Pancreas (tissue), 10 donors: ENCODE measurements at regions not wholly inside any gene's neighbourhood (a gene's known extent, or its start where the extent isn't known, plus 50 kb on each side); places are given as distances from the start of the nearest gene placed in this dataset.

Experiments used
- ATAC-seq, 4 donors: fragments of 200-7000 bp; cut with Tn5 transposase; one replicate each; pipeline versions ENCODE4 v1.8.0 to v1.9.1; 2020; ENCODE audit warnings: mild to moderate bottlenecking in 4 of 4, moderate library complexity in 4 of 4
- DNase-seq, 6 donors: peaks; one replicate each; pipeline ENCODE4 v3.0.0-alpha.2; 2020
- FAIRE-seq: peaks from 2 replicates; lab custom pipeline; 2012; peaks lifted over from hg19 to GRCh38; lab: Jason Lieb, UNC
- H3K27ac ChIP-seq, 4 donors: fragments of 200-600 bp; sonication (generic); 1 replicate in 3 of 4; 2 replicates in 1 of 4; pipeline versions ENCODE4 v1.5.0 to v1.8.0; 2020
- H3K27me3 ChIP-seq, 4 donors: fragments of 200-600 bp; one replicate each; pipeline ENCODE4 v1.8.0; 2021
- H3K36me3 ChIP-seq, 3 donors: fragments of 200-600 bp; sonication (generic) in 1 of 3; one replicate each; pipeline versions ENCODE4 v1.5.0 to v1.8.0; 2020 to 2021
- H3K4me1 ChIP-seq, 3 donors: fragments of 200-600 bp; one replicate each; pipeline ENCODE4 v1.8.0; 2021
- H3K4me3 ChIP-seq, 4 donors: fragments of 200-600 bp; sonication (generic) in 2 of 4; one replicate each; pipeline versions ENCODE4 v1.5.0 to v1.8.0; 2020 to 2021
- H3K9me3 ChIP-seq, 4 donors: fragments of 200-600 bp; one replicate each; pipeline ENCODE4 v1.8.0; 2021
- WGBS, 2 donors: extraction: QIAGEN DNeasy Blood & Tissue Kit; methylation state at CpG; one replicate each; pipeline ENCODE4 v1.1.7; 2013; 5-methylcytosine and 5-hydroxymethylcytosine counted together
- intact Hi-C, 3 donors: fragments of 100-400 bp; cut with DNase I; formaldehyde crosslinking; loops; one replicate each; pipeline versions ENCODE4 v1.11.1 to v1.14.2; 2022
- TF ChIP-seq, protein P1 (sequence below), 4 donors: fragments of 200-600 bp; sonication (generic) in 3 of 4; IDR thresholded peaks; one replicate each; pipeline versions ENCODE4 v1.5.0 to v1.8.0; 2021; ENCODE audit warnings: antibody characterized with exemption in 4 of 4
- donor health status: healthy with polysubstance abuse.
- donor health status: DM: no; HTN: no; CAD: no; lungs with moderate emphysema.
- donor health status: DM: no; HTN: no; CAD: no.
- donor health status: control.
- donor health status: control.
- donor health status: Bipolar disorder and iron deficiency.
- donor health status: DM: yes; HTN: yes; CAD: no.
- donor health status: DM: no; HTN: no; CAD: no.
- donor health status: DM: no; HTN: no; CAD: no.
- donor health status: DM: yes; HTN: yes; CAD: no.

DNA sequence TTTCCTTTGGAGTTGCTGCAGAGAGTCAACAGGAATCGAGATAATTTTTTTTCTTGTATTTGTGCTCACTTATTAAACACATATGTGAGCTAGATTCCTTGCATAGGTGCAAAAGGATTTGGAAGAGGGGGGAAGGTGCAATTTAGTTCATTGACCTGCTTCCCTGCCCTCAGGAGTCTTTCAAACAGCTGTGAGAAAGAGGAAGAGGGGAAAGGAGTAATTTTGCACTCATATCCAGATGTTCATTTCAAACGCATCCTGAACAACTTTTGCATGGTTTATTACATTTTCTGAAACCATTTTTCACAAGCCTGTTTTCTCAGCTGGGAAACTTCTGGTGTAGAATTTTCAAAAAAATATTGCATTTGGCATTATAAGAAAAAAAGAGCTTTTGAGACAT, 795.0 kb downstream of the MAFB start:
- no peak overlapping the region for H3K4me3 ChIP-seq
- TF ChIP-seq, protein P1, sequence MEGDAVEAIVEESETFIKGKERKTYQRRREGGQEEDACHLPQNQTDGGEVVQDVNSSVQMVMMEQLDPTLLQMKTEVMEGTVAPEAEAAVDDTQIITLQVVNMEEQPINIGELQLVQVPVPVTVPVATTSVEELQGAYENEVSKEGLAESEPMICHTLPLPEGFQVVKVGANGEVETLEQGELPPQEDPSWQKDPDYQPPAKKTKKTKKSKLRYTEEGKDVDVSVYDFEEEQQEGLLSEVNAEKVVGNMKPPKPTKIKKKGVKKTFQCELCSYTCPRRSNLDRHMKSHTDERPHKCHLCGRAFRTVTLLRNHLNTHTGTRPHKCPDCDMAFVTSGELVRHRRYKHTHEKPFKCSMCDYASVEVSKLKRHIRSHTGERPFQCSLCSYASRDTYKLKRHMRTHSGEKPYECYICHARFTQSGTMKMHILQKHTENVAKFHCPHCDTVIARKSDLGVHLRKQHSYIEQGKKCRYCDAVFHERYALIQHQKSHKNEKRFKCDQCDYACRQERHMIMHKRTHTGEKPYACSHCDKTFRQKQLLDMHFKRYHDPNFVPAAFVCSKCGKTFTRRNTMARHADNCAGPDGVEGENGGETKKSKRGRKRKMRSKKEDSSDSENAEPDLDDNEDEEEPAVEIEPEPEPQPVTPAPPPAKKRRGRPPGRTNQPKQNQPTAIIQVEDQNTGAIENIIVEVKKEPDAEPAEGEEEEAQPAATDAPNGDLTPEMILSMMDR (IDR thresholded peaks at IDR 0.05): no peak
- 56 to 75% methylated on average over 2 of the region's 2 CpGs for WGBS, 2 donors
- H3K9me3 ChIP-seq: no peaks in the 10 kb centered on the region
- H3K4me1 ChIP-seq: no peaks in the 10 kb centered on the region
- intact Hi-C loops: no loop called here
- H3K36me3 ChIP-seq: no peaks in the 10 kb centered on the region
- no peaks in the 10 kb centered on the region for H3K27me3 ChIP-seq
- DNase-seq (no peak), FAIRE-seq (no peak), ATAC-seq (no peak)
- no peak overlapping the region for H3K27ac ChIP-seq

DNA sequence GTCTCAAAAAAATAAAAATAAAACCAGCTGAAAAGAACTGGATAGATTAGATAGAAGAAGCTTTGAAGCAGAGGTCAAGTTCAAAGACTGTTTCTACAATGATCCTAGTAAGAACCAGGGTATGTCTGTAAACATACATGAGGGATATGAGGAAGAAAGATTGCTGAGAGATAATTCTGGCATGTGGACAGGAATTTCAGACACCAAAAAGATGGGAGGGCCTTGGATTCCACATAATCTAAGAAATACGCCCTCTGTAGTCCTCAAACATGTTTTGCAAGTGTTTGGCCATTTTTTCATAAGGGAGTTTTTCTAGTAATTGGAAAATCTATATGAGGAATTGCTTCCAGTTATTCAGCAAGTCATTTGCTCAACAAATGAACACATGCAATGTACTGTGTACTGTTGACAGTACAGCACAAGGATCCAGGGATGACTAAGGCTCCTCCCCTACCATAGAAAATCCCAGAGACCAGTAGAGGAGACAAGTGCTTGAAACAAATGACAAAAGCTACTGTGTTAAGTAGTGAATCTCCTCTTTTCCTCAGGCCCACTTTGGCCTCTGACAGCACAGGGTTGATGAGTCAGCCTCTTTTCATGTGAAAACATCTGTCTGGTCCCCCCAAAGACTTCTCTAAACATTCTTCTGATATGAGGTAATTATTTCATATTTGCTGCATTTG, 795.9 kb downstream of the MAFB start:
- ATAC-seq: peak in 2 of 4 donors; percentile 53 to 60

DNA sequence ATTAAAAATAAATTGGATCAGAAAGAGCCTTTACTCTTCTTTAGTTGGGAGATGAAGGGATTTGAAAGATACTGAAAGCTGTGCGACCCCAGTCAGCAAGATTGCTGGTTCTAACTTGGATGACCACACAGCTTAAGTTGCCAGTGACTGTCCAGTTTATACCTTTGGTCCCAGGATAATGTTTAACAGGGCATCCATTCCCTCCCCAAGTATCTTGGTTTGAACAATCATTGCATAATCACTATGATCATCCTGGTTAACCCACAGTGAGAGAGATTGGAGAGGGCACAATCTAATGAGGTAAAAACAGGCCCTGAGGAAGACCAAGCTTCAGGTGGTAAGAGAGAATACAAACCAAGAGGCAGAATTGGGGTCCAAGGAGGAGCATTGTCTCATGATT, 798.3 kb downstream of the MAFB start:
- H3K9me3 ChIP-seq: no peaks in the 10 kb centered on the region
- DNase-seq (no peak), ATAC-seq (no peak), FAIRE-seq (no peak)
- intact Hi-C loops: no loop called here
- no peaks in the 10 kb centered on the region for H3K4me1 ChIP-seq
- H3K27ac ChIP-seq: no peak overlapping the region
- H3K36me3 ChIP-seq: no peaks in the 10 kb centered on the region
- H3K27me3 ChIP-seq: no peaks in the 10 kb centered on the region
- WGBS, 2 donors: 89 to 100% methylated on average over 1 of the region's 1 CpG
- TF ChIP-seq, protein P1 (IDR thresholded peaks at IDR 0.05): no peak
- no peak overlapping the region for H3K4me3 ChIP-seq

More for the DNA sequence above, 795.9 kb downstream of the MAFB start:
- Histone ChIP-seq H3K27me3 (no peaks in the 10 kb centered on the region), H3K9me3 (no peaks in the 10 kb centered on the region), H3K4me3 (no peak overlapping the region), H3K27ac (no peak overlapping the region), H3K4me1 (no peaks in the 10 kb centered on the region), H3K36me3 (no peaks in the 10 kb centered on the region)
- FAIRE-seq: no peak
- intact Hi-C loops: no loop called here
- 55 to 66% methylated on average over 1 of the region's 1 CpG for WGBS, 2 donors
- no peak for DNase-seq
- TF ChIP-seq, protein P1 (IDR thresholded peaks at IDR 0.05): no peak

DNA sequence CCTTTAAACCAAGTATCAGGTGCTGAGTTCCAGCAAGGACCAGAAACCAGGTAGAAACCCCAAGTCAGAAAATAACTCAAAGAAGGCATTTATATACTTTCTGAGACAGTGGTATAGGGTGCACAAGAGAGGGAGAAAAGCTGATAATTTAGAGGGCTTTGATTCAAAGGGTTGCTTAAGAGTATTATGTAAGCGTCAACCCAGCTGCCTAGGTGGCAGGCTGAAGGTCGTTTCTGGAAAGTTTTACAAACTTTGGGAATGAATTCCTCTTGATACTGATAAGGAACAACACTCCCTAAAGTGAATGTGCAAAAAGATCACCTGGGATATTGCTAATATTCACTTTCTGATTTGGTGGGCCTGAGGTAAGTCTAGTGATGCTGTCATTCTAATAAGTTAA, 800.7 kb downstream of the MAFB start:
- FAIRE-seq (no peak), ATAC-seq (no peak), DNase-seq (no peak)
- Histone ChIP-seq H3K4me1 (no peaks in the 10 kb centered on the region), H3K27me3 (no peaks in the 10 kb centered on the region), H3K36me3 (no peaks in the 10 kb centered on the region), H3K27ac (no peak overlapping the region), H3K9me3 (no peaks in the 10 kb centered on the region), H3K4me3 (no peak overlapping the region)
- 38 to 45% methylated on average over 2 of the region's 2 CpGs for WGBS, 2 donors
- intact Hi-C loops: no loop called here
- TF ChIP-seq, protein P1 (IDR thresholded peaks at IDR 0.05): no peak

DNA sequence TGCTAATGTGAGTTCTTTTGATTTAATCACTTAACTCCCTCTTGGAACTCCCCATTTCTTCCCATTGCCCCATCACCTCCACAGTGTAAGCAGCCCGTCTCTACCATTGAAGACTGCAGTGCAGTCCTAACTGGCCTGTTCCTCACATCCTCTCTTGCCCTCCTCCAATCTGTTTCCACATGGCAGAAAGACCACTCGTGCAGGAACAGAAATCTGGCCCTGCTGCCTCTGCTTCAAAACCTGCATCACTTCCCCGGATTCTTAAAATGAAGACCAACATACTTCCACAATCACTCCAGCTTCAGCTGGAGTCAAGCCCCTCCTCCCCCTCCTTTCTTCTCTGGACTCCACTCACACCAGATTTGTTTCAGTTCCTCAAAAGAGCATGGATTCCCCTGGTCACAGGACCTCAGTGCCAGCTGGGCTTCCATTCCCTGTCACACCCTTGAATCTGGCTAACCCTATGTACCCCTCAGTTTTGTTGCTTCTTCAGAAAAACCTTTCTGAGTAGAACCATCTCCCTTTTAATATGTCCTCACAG, 802.3 kb downstream of the MAFB start:
- Histone ChIP-seq H3K9me3 (no peaks in the 10 kb centered on the region), H3K4me3 (no peak overlapping the region), H3K36me3 (no peaks in the 10 kb centered on the region), H3K27me3 (no peaks in the 10 kb centered on the region), H3K27ac (no peak overlapping the region), H3K4me1 (no peaks in the 10 kb centered on the region)
- TF ChIP-seq, protein P1 (IDR thresholded peaks at IDR 0.05): no peak
- DNase-seq: peak in 1 of 6 donors; percentile 19
- intact Hi-C loops: no loop called here
- FAIRE-seq: no peak
- WGBS, 2 donors: 45 to 53% methylated on average over 3 of the region's 3 CpGs
- ATAC-seq: peak in 3 of 4 donors; percentile 25 to 77 (median 69)
